HFF-Myc (cell line): ENCODE measurements at regions not wholly inside any gene's neighbourhood (a gene's known extent, or its start where the extent isn't known, plus 50 kb on each side); places are given as distances from the start of the nearest gene placed in this dataset.

Experiments
- DNase-seq: peaks from one replicate; pipeline ENCODE4 v3.0.0-alpha.2; 2011; ENCODE audit warnings: low read depth; ENCODE audit errors: extremely low read depth
- H3K4me3 ChIP-seq: replicated peaks from 2 replicates; pipeline ENCODE4 v1.5.1; 2011; ENCODE audit warnings: low read depth, mild to moderate bottlenecking, control low read depth, low read length
- CTCF ChIP-seq: IDR thresholded peaks from 2 replicates; pipeline ENCODE4 v1.5.1; 2012; ENCODE audit warnings: mild to moderate bottlenecking, low read depth, low read length, control low read depth; ENCODE audit errors: missing control alignments

- H3K4me3 ChIP-seq, result no peak overlapping the region
- no peak for DNase-seq
- TF ChIP-seq CTCF, result no peak
Measured at GRCh38 chr2:138324068-138324771, 177.3 kb upstream of the SPOPL start.

GRCh38 chr2:138327967-138328366 is 173.6 kb upstream of the SPOPL start:
- no peak for TF ChIP-seq CTCF
- no peak for DNase-seq
- H3K4me3 ChIP-seq, result no peak overlapping the region

GRCh38 chr2:138329162-138329561 is 172.4 kb upstream of the SPOPL start:
- no peak for DNase-seq
- no peak overlapping the region for H3K4me3 ChIP-seq
- no peak for TF ChIP-seq CTCF

- no peak for TF ChIP-seq CTCF
- H3K4me3 ChIP-seq, result no peak overlapping the region
- no peak for DNase-seq
Measured at GRCh38 chr2:138329591-138329990, 172.0 kb upstream of the SPOPL start.

GRCh38 chr2:138333121-138333520 is 168.4 kb upstream of the SPOPL start:
- DNase-seq, result no peak
- TF ChIP-seq CTCF, result no peak

GRCh38 chr2:138333677-138334076 is 167.9 kb upstream of the SPOPL start:
- H3K4me3 ChIP-seq, result no peak overlapping the region
- DNase-seq, result no peak
- TF ChIP-seq CTCF, result no peak

More at GRCh38 chr2:138333121-138333520, 168.4 kb upstream of the SPOPL start:
- no peak overlapping the region for H3K4me3 ChIP-seq

- no peak for DNase-seq
- no peak overlapping the region for H3K4me3 ChIP-seq
- no peak for TF ChIP-seq CTCF
Measured at GRCh38 chr2:138334323-138334722, 167.2 kb upstream of the SPOPL start.
